Neural cell (in vitro differentiated cells): ENCODE measurements at regions not wholly inside any gene's neighbourhood (a gene's known extent, or its start where the extent isn't known, plus 50 kb on each side); places are given as distances from the start of the nearest gene placed in this dataset.
"Not testable (repeated sequence)": the region's sequence is repeated elsewhere in the genome, so short reads cannot be mapped to it uniquely, and the experiment has no call there.

Experiments used
- EP300 ChIP-seq: fragments of 450-650 bp; conservative IDR thresholded peaks from 2 replicates; pipeline ENCODE4 v1.6.1; 2014; ENCODE audit warnings: antibody characterized with exemption, mild to moderate bottlenecking, moderate library complexity; ENCODE audit not compliant: poor library complexity, severe bottlenecking
- EZH2 ChIP-seq: fragments of 200-600, 300-800 bp; shearing (Covaris generic), sonication (generic); IDR thresholded peaks from 2 replicates; pipeline ENCODE4 v1.6.1; 2014; ENCODE audit warnings: antibody characterized with exemption, low read length, borderline replicate concordance, mild to moderate bottlenecking; ENCODE audit not compliant: insufficient read depth, poor library complexity, severe bottlenecking
- POLR2AphosphoS5 ChIP-seq: IDR thresholded peaks from 2 replicates; pipeline ENCODE4 v1.6.1; 2012
- TF ChIP-seq, protein P1 (sequence below): fragments of 450-650 bp; IDR thresholded peaks from 2 replicates; pipeline ENCODE4 v1.5.1; 2014; ENCODE audit warnings: antibody characterized with exemption, mild to moderate bottlenecking, moderate library complexity; ENCODE audit not compliant: poor library complexity, severe bottlenecking

DNA sequence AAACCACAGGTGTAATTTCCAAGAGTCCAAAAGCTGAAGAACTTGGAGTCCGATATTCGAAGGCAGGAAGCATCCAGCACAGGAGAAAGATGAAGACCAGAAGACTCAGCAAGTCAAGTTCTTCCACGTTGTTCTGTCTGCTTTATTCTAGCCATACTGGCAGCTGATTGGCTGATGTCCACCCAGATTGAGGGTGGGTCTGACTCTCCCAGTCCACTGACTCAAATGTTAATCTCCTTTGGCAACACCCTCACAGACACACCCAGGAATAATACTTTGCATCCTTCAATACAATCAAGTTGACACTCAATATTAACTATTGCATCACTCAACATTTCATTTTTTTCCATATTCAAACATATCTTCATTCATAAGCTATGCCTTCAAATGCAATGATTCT lies 99.5 kb downstream of the SLC25A46 start:
- TF ChIP-seq, protein P1, sequence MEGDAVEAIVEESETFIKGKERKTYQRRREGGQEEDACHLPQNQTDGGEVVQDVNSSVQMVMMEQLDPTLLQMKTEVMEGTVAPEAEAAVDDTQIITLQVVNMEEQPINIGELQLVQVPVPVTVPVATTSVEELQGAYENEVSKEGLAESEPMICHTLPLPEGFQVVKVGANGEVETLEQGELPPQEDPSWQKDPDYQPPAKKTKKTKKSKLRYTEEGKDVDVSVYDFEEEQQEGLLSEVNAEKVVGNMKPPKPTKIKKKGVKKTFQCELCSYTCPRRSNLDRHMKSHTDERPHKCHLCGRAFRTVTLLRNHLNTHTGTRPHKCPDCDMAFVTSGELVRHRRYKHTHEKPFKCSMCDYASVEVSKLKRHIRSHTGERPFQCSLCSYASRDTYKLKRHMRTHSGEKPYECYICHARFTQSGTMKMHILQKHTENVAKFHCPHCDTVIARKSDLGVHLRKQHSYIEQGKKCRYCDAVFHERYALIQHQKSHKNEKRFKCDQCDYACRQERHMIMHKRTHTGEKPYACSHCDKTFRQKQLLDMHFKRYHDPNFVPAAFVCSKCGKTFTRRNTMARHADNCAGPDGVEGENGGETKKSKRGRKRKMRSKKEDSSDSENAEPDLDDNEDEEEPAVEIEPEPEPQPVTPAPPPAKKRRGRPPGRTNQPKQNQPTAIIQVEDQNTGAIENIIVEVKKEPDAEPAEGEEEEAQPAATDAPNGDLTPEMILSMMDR, result not testable (repeated sequence)
- not testable (repeated sequence) for TF ChIP-seq POLR2AphosphoS5, EZH2, EP300
